GM21576 (cell line): ENCODE measurements at regions not wholly inside any gene's neighbourhood (a gene's known extent, or its start where the extent isn't known, plus 50 kb on each side); places are given as distances from the start of the nearest gene placed in this dataset.
"Not testable (repeated sequence)": the region's sequence is repeated elsewhere in the genome, so short reads cannot be mapped to it uniquely, and the experiment has no call there.

ENCODE experiments used
- ATAC-seq: cut with Tn5 transposase; IDR thresholded peaks from one replicate; pipeline ENCODE4 v1.9.1; 2021; ENCODE audit warnings: mild to moderate bottlenecking, moderate library complexity; ENCODE audit not compliant: unreplicated experiment

DNA sequence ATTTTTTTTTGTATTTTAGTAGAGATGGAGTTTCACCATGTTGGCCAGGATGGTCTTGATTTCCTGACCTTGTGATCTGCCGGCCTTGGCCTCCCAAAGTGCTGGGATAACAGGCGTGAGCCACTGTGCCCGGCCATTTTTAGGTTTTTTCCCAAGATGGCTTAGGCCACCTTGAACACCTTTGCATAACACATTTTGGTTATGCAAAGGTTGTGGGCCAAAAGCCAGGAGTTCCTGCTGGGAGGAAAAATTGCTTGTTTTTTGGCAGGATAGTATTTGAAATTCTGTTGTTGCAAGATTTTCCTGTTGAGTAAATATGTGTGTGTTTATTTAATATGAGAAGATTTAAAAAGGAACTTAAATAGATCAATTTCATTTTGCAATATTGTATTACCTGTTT is 65.3 kb upstream of the KCNJ18 start:
- not testable (repeated sequence) for ATAC-seq
